Small intestine (tissue), 7 donors: ENCODE measurements at regions not wholly inside any gene's neighbourhood (a gene's known extent, or its start where the extent isn't known, plus 50 kb on each side); places are given as distances from the start of the nearest gene placed in this dataset.

Source experiments
- DNase-seq, 2 donors: peaks; one replicate each; pipeline versions ENCODE4 v3.0.0 to v3.0.0-alpha.2; 2013
- FAIRE-seq: peaks from 2 replicates; lab custom pipeline; 2012; peaks lifted over from hg19 to GRCh38; lab: Jason Lieb, UNC
- H3K27ac ChIP-seq, 3 donors: one replicate each; pipeline ENCODE4 v1.5.1; 2013; ENCODE audit warnings: low read length in 2 of 3, mild to moderate bottlenecking in 2 of 3, control low read depth in 1 of 3, inconsistent platforms in 1 of 3, low read depth in 1 of 3, moderate library complexity in 1 of 3
- H3K27me3 ChIP-seq, 3 donors: one replicate each; pipeline ENCODE4 v1.6.1; 2013; ENCODE audit warnings: low read length in 3 of 3, inconsistent platforms in 1 of 3; ENCODE audit not compliant: control insufficient read depth in 3 of 3, insufficient read depth in 3 of 3
- H3K36me3 ChIP-seq, 3 donors: one replicate each; pipeline ENCODE4 v1.6.1; 2013; ENCODE audit warnings: low read length in 3 of 3, inconsistent platforms in 1 of 3, low read depth in 1 of 3, mild to moderate bottlenecking in 1 of 3, moderate library complexity in 1 of 3; ENCODE audit not compliant: control insufficient read depth in 3 of 3, insufficient read depth in 2 of 3
- H3K4me1 ChIP-seq, 3 donors: one replicate each; pipeline ENCODE4 v1.6.1; 2013; ENCODE audit warnings: low read length in 2 of 3, inconsistent platforms in 1 of 3, low read depth in 1 of 3, mild to moderate bottlenecking in 1 of 3, moderate library complexity in 1 of 3; ENCODE audit not compliant: control insufficient read depth in 3 of 3, insufficient read depth in 2 of 3
- H3K4me3 ChIP-seq, 3 donors: one replicate each; pipeline ENCODE4 v1.5.1; 2013; ENCODE audit warnings: low read length in 3 of 3, control low read depth in 1 of 3, inconsistent platforms in 1 of 3, low read depth in 1 of 3, mild to moderate bottlenecking in 1 of 3, moderate library complexity in 1 of 3
- H3K9me3 ChIP-seq, 2 donors: one replicate each; pipeline ENCODE4 v1.6.1; 2013; ENCODE audit warnings: low read depth in 1 of 2, low read length in 1 of 2; ENCODE audit not compliant: control insufficient read depth in 2 of 2, insufficient read depth in 1 of 2
- WGBS, 3 donors: extraction: QIAGEN DNeasy Blood & Tissue Kit; methylation state at CpG; one replicate each; pipeline ENCODE4 v1.1.7; 2013; 5-methylcytosine and 5-hydroxymethylcytosine counted together
- donor health status: healthy with polysubstance abuse.
- donor health status: control.
- donor health status: control.
- donor health status: Bipolar disorder and iron deficiency.
- donor health status: healthy.

DNA sequence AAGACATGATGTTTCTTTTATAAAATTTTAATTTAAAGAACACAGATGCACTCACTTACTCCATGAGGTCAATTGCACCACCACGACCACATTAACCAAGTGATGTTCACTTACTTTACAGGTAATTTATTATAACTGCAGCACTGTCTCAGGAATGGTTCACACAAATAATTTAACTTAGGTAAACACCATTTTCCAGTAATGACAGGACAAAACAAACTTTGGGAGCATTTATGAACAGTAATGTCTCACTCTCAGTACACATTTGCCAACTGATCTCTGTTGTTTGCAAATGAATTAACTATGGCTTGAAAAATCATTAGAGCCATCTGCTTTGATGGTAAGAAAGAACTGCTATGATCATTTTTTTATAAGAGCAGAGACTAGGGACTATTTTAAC, 150.4 kb downstream of the ETV1 start:
- Histone ChIP-seq H3K9me3 (no peaks in the 10 kb centered on the region), H3K27ac (no peak overlapping the region), H3K4me1 (no peaks in the 10 kb centered on the region), H3K27me3 (no peaks in the 10 kb centered on the region), H3K4me3 (no peak overlapping the region), H3K36me3 (no peaks in the 10 kb centered on the region)
- DNase-seq (no peak), FAIRE-seq (no peak)
- 34 to 42% (median 37%) methylated on average over 1 of the region's 1 CpG for WGBS, 3 donors
